ENCODE measurements at regions not wholly inside any gene's neighbourhood (a gene's known extent, or its start where the extent isn't known, plus 50 kb on each side); places are given as distances from the start of the nearest gene placed in this dataset.

DNA sequence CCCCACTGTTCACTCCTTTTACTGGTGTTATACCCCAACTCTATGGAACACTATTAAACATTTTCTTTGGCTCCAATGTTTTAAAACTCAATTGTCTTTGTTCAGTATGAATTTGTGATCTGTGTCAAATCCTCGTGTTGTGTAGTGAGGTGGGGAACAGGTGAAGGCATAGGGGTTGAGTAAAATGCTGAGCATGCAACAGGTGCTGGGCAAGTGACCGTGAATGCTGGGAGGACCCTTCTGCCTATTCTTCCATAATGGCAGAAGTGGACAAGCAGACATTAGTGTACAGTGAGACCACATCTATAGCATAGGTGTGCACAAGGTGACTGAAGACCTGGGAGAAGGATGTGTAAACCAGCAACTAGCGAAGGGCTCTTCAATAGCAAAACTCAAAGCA, 1188.0 kb downstream of the UQCRFS1 start:
- no peak for DNase-seq

DNA sequence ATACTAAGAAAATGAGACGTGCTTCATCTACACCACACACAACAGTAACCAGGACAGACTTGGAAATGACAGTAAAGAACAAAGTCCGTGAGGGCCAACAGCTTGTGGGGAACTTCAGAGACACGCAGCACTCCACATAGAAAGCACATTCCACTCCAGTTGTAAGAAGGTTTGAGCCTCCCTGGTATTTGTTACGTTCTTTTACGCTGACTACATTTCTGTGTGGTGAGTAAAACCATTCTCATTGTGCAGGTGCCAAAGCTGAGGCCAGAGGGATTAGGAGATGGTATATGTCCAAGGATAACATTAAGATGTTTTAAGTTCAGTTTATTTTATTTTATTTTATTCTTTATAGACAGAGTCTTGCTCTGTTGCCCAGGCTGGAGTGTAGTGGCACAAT, 1189.9 kb downstream of the UQCRFS1 start:
- no peak for DNase-seq

DNA sequence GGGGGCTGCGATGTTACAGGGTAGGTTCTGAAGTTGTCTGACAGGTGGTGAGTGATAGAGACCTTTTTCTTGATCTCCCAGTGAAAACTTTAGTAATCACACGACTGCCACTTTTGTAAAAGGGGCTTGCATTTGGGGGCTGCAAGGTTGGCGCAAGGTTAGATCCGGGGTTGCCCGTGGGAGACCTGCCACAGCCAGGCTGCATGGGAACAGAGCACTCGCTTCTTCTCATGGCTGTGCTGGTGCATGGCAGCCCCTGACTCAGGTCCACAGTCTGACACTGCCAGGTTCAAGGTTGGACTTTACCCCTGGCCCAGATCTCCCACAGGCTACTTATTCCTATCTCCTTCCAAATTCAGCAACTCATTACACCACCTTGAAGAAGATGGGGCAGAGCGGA, 1190.4 kb downstream of the UQCRFS1 start:
- no peak for DNase-seq

DNA sequence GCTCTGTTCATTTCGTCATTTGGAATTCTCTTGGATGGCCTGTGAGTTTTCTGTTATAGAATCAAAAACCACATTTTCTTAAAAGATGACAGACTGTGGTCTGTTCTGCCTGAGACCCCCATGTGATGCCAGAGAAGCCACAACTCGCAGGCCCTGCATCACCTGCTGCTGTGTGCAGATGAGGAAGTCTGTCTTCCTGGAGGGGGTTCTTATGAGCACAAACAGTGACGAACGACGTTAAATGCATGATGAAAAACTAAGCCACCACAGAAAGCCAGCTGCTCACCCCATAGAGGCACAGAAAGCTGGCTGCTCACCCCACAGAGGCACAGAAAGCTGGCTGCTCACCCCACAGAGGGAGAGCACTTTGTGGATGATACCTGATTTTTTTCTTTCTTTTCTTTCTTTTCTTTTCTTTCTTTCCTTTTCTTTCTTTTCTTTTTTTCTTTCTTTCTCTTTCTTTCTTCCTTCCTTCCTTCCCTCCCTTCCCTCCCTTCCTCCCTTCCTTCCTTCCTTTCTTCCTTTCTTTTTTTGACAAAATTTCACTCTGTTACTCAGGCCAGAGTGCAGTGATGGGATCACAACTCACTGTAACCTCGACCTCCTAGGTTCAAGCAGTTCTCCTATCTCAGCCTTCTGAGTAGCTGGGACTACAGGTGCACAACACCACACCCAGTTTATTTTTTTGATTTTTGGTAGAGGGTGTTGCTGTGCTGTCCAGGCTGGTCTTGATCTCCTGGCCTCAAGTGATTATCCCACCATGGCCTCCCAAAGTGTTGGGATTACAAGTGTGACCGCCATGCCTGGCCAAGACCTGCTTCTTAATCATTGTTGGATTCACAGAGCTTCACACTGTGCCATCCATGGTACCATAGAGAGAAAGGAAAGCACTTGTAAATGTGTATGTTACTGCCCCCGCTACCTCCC, 1191.4 kb downstream of the UQCRFS1 start:
- DNase-seq: no peak

DNA sequence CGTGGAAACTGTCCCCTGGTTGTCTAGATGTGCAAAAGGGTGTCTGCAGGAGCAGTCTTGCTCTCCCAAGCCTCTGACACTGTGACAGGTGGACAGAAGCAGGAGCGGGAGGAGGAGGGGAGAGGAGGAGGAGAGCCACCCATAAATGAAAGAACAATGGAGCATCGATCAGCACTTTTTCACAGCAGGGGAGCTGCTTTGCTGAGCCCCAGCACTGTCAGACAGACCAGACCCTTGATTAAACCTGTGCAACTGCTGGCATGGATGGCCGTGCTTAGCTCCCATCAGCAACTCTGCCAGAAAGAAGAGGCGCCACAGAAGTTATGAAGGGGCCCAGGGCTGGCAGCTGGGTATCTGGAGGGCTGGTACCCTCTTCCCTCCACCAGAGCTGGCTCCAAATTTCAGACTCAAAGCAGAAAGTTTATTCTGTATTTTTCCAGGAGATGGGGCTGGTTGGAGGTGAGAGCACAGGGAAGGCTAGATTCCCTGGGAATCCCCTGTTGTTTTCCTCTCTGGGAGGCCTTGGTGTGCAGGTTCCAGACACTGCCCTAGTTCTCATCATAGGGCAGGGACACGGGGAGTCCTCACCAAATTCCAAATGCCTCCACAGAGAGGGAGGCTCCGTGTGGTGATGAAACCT, 1192.2 kb downstream of the UQCRFS1 start:
- DNase-seq: no peak

DNA sequence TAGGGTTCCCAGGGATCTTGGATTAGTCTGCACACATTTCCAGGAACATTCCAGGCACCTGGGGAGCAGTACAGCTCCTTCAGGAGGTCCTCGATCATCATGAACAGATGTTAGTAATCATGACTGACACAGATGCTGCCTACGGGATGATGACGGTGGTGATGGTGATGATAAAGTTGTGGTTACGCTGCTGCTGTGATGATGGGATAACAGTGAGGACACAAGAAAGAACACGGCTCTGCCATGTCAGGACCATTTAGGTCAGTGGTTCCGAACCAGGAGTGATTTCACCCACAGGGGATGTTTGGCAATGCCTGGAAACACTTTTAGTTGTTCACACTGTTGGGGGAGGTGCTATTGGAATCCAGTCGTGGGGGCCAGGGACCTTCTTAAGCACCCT, 1193.0 kb downstream of the UQCRFS1 start:
- DNase-seq: no peak

DNA sequence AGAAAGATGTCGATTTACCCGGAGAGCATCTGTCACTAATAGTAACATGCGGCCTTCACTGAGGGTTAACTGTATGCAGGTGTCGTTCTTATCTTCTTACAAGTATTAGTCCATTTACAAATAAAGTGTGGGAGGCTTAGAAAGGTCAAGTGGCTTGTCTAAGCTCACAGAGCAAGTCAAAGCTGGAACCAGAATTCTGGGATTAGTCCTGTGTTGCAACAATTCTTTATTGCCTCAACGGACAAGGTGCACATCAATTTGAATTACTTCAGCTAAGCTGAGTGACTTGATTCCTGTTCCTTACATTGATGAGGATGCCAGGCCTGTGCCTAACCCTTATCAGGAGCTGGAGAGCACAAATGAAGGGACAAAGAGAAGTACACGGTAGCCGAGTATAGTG, 1193.6 kb downstream of the UQCRFS1 start:
- no peak for DNase-seq

DNA sequence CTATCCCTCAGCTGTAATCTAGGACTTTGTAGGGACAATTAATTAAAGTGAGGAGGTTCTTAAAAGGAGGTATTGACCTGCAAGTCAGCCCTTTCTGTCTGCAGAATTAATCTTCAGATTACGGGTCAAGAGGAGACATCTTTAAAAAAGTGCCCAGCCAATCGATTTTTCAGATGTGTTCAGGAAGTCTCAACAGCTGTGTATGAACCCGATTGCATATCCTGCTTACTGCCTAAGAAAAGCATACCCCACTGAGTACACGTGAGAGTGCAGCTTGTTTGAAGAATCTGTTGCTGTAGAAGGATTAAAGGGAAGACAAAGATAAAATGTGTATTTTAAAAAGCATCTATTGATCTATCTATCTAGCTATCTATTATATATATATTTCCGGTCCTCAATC, 1194.5 kb downstream of the UQCRFS1 start:
- DNase-seq: no peak

DNA sequence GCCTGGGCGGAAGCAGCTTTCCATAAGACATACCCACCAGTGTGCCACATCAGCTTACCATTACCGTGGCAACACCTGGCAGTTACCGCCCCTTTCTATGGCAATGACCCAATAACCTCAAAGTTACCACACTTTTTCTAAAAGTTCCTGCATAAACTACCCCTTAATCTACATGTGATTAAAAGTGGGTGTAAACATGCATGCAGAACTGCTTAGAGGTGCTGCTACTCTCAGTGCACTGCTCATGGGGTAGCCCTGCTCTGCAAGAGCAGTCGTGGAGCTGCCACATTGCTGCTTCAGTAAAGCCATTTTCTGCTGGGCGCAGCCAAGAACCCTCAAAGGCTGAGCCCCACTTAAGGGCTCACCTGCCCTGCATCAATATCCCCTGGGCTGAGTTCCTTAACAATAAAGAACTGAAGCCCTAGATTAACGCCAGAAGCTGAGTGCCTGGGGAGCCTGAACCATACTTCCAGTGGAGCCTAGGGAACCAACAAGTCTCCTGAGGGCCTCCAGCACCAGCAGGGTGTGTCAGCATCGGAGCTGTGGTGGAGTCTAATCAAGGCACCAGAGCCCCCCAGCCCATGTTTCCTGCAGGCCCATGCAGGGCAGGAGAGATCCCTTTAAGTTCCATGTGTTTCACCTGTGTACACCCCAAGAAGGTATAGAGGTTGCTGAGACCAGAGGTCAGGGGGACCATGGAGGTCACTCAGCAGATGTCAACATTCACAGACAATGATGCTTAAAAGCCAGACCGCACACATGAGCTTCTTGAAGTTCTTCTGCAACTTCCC, 1198.1 kb downstream of the UQCRFS1 start:
- DNase-seq: no peak

DNA sequence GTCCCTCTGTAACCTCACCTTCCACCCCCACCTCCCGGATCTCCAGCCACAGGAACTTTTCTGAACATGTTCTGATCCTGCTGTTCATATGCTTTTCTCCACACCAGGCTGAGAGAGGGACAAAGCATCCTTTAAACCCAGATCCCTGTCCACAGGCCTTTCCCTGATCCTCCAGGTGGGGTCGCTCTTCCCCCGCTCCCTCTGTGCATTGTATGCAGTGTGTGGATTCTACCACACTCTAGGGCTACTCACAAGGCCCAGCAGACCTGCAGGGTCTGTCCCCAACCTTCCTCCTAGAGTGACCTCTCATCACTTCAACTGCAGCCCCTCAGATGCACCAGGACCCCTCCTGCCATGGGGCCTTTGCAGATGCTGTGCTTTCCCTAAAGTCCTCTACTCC, 1200.6 kb downstream of the UQCRFS1 start:
- DNase-seq: no peak

DNA sequence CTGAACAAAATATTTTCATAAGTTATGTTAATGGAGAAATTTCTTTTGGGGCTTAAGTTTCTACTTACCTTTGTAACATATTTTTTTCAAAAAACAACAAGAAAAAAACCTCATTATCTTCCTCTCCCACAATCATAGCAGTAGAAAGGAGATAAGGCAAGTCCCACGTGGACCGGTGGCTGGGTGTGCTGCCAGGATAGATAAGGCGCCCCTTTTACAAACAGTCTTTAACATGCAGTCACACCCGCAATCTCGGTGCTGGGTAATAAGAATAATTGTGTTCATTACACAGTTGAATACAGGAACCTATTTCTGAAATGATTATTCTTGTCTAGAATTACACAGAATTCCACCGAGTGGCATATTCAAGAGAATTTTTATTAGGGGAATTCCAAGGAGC, 1202.3 kb downstream of the UQCRFS1 start:
- DNase-seq: peak; percentile 2

DNA sequence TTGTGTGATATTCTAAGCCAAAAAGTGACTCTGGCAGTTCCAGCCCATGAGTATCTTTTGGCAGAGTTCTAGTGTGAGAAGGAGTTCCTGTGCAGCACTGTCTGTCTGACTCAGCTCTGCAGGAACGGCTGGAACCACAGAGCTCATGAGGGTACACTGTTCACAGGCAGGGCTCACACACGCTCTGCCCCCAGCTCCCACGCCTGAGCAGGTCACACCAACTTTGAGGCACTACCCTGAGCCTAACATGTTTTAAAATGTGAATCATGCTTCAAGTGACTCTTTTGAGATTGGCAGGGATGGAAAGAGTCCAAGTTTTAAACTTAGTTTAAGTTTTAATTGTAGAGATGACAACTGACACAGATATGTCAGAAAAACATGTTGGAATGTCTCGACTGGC, 1203.3 kb downstream of the UQCRFS1 start:
- DNase-seq: no peak

DNA sequence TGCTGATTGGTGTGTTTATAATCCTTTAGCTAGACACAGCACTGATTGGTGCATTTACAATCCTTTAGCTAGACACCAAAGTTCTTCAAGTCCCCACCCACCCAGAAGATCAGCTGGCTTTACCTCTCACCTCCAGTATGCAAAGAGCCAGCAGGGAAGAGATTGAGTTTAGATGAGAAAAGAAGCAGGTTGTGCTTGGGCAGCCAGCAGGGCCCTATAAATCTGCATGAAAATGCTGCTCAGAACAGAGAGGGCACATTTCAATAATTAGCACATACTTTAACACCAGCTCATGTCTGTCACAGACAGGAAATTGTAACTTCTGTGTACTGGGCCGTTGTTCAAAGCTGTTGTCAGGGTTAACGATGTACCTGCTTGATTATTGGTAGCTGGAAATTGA, 1204.3 kb downstream of the UQCRFS1 start:
- no peak for DNase-seq

DNA sequence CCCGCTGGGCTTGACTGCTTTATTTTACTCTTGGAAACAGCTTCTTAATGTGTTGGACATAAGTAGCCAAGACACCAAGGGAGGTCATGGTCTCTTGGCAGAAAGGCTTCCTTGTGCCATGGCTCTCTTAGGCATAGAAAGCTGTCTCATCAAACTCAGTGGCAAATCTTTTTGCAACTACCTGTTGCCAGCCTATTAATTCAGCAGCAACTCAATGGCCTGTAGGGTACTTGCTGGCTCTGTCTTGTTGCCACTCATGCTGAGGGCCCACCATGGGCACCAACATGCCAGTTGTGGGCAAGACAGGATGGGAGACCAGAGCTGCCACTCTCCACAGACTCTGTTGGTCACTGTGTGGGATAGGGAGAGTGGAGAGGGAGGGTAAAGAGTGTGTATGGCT, 1209.4 kb downstream of the UQCRFS1 start:
- DNase-seq: no peak

DNA sequence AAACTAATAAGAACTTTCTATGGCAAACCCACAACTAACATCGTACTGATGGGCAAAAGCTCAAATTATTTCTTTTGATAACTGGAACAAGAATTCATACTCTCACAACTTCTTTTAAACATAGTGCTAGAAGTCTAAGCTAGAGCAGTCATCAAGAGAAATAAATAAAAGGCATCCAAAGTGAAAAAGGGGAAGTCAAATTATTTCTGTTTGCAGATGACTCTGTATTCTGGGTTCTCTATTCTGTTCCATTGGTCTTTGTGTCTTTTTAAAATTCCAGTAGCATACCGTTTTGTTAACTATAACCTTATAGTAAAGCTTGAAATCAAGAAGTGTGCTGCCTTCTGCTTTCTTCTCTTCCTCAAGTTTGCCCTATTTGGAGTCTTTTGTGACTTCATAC, 1215.9 kb downstream of the UQCRFS1 start:
- DNase-seq: no peak

DNA sequence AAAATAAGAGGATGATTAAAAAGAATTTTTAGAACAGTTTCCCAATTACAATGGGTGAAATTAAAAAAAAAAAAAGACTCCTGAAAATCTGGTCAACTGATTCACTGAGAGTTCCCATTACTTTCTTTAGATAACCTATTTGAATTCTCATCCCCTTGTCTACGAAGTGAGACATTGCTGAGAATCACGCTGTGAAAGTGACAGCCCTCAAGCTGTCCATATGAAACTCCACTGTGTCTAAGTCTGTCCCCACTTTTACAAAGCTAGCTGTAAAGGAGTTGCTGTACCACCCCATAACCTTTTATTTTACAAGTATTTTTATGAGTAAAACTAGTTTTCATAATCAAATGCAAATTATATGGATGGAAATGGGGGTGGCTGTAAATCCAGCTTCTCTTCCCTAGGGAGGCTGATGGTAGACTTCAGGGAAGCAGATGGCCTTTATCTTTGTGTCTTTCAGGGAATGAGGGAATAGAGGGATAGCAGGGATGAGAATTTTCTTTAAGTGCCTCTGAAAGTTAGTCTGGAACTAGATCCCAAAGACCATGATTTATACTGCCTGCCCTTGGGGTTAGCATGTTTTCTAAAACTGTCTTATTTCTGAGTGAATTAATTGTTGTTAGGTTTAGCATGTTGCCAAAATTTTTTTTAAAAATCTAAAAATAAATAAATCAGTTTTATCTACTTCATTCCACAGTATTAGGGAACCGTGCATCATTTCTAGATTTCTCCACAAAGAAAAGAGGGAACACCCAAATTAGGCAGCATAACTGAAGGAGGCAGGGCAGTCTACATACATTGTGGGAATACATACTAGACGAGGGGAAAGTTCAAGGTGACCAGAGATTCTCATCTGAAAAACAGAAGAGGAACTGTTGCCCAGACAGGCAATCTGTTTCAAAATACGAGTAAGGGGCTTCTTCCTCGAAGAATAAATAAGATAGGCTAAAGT, 1219.1 kb downstream of the UQCRFS1 start:
- no peak for DNase-seq

DNA sequence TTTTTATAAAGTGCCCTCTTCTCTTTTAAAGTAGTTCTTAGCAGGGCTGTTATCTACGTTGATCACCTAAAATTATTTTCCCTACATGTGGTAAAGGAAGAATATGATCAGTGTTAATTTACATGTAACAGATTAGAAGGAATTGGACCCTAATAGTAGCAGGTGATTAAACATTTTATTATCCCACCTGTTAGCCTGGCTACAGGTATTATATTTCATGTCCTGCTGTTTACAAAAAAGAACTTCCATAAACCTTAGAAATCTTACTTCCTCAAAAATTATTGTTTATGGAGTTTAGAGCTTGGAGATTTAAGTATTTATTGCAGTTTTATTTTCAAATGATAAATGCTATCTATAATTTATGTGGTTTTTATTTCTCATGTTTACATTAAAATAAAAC, 1226.7 kb downstream of the UQCRFS1 start:
- DNase-seq: no peak

DNA sequence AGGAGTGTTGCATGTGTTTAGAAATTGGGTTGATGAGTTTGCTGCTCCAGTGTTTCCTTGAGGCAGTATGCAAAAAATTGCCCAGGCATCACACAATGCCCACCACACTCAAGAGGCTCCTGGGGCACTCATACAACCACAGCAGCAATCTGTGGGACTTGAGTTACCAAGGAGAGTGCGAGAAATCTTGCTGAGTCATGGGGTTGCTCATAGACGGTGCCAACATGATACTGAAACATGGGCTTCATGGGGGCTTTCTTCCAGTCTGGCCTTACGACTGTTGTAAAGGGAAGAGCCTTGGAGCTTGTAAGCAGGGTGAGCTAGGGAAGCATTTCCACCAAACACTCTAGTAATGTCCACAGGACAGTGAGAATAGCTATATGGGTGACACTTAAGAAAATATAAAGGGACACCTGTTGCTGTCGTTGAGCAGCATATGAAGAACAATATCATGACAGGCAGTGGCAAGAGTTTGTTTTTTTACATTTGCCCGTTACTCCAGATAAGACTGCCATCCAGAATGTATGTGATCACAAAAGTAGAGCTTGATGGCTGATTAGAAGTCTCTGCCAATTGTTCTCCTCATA, 1237.4 kb downstream of the UQCRFS1 start:
- DNase-seq: no peak

DNA sequence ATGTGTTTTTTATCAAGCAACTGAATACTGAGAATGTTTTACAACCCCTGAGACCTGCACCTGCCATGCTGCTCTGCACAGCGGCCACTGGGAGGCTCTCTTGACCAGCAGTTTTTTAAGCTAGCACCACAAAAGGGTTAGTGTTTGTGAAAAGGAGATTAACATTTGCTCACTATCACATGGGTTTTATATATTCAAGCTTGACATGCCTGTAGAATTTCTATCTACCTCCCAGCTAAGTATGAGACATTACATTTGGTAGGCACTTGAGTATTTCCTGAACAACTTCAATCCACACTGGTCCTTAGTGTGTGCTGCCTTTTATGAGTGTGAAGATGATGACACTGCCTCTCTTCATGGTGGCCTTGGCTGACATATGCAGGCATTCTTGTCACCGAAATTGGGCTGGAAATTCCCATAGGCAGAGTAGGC, 1238.9 kb downstream of the UQCRFS1 start:
- peak; percentile 33 for DNase-seq

DNA sequence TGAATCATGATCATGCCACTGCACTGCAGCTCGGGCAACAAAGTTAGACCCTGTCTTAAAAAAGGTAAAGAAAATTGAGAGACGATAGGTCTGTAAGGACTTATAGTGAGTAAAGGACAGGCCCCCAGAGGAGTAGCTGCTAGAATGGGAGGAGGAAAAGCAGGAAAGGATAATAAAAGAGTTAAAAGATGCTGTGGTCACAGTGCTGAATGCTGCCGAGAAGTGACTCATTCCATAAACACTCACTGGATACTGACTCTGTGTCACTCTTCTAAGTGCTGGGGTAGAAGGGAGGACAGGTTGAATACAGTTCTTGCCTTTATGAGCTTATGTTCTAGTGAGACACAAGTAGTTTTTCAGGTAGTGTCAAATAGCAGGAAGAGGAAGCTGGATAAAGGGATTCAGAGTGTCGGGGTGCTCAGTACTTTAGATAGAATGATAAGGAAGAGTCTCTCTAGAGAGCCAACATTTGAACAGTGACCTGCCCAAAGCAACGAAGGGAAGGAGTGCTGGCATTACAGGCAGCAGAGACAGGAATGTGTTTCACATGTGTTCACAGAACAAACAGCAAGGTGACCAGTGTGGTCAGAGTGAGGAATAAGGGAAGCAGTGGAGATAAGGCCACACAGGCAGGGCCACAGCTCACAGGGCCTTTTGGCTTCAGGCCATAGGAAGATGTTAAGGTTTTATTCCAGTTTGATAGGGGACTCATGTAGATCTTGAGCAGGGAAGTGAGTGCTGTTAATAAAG, 1240.5 kb downstream of the UQCRFS1 start:
- DNase-seq: no peak

DNA sequence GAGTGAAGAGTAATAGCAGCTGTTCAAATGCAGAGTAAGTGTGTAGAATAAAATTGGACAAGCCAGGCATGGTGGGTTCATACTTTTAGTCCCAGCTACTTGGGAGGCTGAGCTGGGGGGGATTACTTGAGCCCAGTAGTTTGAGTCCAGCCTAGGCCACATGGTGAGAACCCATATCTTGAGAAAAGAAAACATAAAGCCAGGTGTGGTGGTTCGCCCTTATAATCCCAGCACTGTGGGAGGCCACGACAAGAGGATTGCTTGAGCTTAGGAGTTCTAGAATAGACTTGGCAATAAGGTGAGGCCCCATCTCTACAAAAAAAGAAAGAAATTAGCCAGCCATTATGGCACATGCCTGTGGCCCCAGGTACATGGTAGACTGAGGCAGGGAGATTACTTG, 1241.1 kb downstream of the UQCRFS1 start:
- no peak for DNase-seq

Data from hematopoietic multipotent progenitor cell treated with erythropoietin and hydrocortisone succinate and interleukin-3 and kit ligand, for 6 days (in vitro differentiated cells).